ENCODE measurements at regions not wholly inside any gene's neighbourhood (a gene's known extent, or its start where the extent isn't known, plus 50 kb on each side); places are given as distances from the start of the nearest gene placed in this dataset.

DNA sequence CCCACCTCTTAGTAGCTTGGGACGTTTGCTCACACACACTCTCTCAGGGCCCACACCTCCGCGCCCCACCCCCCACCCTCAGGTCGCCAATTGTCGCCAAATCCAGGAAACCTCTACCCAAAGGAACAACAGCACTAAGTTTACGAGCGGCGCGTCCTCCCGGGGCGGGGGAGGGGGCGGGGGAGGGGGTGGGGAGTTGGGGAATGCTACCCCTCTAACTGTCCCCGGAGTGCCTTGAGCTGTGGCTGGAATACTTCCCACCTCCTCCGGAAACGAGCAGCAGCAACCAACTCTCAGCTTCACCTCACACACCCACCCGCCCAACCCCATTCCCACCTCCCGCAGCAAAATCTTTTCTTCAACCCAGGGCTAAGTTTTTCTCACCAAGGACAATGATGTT lies 135.6 kb upstream of the ZIC3 start:
- no peak overlapping the region for H3K27ac ChIP-seq
- TF ChIP-seq, protein P1, sequence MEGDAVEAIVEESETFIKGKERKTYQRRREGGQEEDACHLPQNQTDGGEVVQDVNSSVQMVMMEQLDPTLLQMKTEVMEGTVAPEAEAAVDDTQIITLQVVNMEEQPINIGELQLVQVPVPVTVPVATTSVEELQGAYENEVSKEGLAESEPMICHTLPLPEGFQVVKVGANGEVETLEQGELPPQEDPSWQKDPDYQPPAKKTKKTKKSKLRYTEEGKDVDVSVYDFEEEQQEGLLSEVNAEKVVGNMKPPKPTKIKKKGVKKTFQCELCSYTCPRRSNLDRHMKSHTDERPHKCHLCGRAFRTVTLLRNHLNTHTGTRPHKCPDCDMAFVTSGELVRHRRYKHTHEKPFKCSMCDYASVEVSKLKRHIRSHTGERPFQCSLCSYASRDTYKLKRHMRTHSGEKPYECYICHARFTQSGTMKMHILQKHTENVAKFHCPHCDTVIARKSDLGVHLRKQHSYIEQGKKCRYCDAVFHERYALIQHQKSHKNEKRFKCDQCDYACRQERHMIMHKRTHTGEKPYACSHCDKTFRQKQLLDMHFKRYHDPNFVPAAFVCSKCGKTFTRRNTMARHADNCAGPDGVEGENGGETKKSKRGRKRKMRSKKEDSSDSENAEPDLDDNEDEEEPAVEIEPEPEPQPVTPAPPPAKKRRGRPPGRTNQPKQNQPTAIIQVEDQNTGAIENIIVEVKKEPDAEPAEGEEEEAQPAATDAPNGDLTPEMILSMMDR (IDR thresholded peaks at IDR 0.05): no peak
- TF ChIP-seq ZFX (IDR thresholded peaks at IDR 0.05; ENCODE audit: borderline replicate concordance): no peak

DNA sequence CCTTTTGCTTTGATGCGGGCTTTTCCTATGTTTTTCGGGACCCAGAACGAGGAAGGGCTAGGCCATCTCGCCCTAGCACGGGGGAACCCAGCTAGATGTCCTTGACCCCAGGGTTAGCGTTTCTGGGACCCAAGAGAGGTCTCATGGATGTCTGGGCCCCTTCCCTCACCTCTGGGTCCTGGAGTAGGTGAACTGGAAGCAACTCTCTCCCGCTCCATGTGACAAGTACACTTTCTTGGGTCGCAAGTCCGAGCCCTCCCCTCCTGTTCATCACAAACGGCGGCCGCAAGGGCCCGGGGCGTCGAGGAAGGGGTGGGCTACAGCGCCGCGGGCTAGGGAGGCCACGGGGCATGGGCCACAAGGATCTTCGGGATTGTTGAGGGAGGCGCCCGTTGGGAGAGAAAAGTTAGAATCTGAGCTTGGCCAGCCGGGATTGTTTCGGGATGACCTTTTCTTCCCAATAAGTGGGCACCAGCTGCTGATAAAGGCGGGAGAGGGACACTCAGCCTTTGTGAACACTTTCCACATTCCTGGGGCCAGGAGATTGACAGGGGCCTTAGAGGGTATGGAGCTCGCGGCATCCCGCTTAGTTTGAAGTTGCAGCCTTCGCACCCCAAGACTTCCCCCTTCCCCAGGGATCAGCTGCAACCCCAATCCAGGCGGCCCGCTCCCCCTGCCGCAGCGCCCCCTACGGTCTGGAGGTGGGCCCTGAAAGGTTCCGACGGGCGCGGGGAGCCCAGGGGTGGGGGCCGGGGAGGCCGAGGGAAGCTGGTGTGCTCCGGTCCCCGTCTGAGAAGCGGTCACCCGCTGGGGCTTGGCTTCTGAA lies 136.9 kb upstream of the ZIC3 start:
- H3K27ac ChIP-seq: no peak overlapping the region
- TF ChIP-seq ZFX (IDR thresholded peaks at IDR 0.05; ENCODE audit: borderline replicate concordance): no peak
- TF ChIP-seq, protein P1 (IDR thresholded peaks at IDR 0.05): no peak

- TF ChIP-seq ZFX (IDR thresholded peaks at IDR 0.05; ENCODE audit: borderline replicate concordance): no peak
- TF ChIP-seq, protein P1 (IDR thresholded peaks at IDR 0.05): no peak
- no peak overlapping the region for H3K27ac ChIP-seq
Observed at GRCh38 chrX:137428221-137428661, 137.7 kb upstream of the ZIC3 start.

DNA sequence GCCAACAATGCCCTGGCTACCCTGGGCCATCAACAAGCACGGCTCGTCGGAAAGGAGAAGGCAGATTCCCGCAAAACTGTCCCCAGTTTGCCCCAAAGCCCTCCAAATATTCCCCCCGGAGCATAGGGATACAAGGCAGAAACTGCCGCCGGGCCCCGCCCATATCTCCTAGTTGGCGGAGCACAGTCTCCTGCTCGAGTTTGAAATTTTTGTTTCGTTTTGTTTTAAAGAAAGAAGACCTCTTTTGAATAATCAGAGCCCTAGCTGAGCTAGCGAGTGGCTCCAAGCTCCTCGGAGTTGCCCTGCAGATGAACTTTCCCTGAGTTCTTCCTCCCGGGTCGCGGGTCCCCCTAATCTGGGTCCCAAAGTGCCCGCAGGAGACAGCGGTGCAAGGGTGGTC lies 138.1 kb upstream of the ZIC3 start:
- TF ChIP-seq, protein P1 (IDR thresholded peaks at IDR 0.05): no peak
- TF ChIP-seq ZFX (IDR thresholded peaks at IDR 0.05; ENCODE audit: borderline replicate concordance): no peak
- no peak overlapping the region for H3K27ac ChIP-seq

GRCh38 chrX:137427426-137427778 lies 138.5 kb upstream of the ZIC3 start:
- no peak overlapping the region for H3K27ac ChIP-seq

DNA sequence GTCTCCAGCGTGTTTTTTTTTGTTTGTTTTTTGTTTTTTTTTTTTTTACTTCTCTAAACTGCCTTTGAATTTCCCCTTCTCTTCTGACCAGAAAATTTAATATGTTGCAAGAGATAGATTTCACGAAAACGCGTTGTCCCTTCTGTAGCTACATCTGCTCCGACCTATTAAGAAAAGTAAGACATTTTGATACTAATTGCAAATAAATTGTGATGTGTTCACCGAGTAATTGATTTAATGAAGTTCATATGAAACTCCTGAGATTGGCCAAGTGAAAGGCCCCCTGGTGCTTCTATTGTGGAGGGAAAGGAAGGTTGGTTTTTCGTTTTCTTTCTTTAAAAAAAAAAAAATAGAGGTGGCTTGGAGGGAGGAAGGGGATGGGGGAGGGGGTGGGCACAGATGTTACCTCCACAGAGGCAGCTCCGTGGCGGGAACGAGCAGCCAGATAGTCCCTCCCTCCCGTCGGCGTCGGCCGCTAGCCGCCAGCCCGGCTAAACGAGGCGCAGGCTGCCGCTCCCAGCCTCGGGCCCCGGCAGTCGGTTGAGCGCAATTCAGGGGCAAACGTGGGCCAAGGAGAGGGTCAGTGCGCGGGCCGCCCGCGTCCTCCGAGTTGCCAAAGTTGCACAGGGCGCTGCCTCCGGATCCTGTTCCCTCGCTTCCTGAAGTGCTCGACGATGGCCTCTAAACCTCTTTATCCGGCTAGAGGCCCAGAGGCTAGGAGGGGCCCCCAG lies 139.1 kb upstream of the ZIC3 start:
- TF ChIP-seq, protein P1 (IDR thresholded peaks at IDR 0.05): no peak
- TF ChIP-seq ZFX (IDR thresholded peaks at IDR 0.05; ENCODE audit: borderline replicate concordance): no peak
- H3K27ac ChIP-seq: no peak overlapping the region

More at GRCh38 chrX:137427426-137427778, 138.5 kb upstream of the ZIC3 start:
- TF ChIP-seq, protein P1 (IDR thresholded peaks at IDR 0.05): no peak
- no peak for TF ChIP-seq ZFX (IDR thresholded peaks at IDR 0.05; ENCODE audit: borderline replicate concordance)

GRCh38 chrX:137425986-137426385 lies 139.9 kb upstream of the ZIC3 start:
- TF ChIP-seq, protein P1 (IDR thresholded peaks at IDR 0.05): no peak
- TF ChIP-seq ZFX (IDR thresholded peaks at IDR 0.05; ENCODE audit: borderline replicate concordance): no peak
- H3K27ac ChIP-seq: no peak overlapping the region
